SH-SY5Y (cell line): ENCODE measurements at regions not wholly inside any gene's neighbourhood (a gene's known extent, or its start where the extent isn't known, plus 50 kb on each side); places are given as distances from the start of the nearest gene placed in this dataset.

Source experiments
- GATA2 ChIP-seq: IDR thresholded peaks from 2 replicates; pipeline ENCODE4 v1.6.1; 2011; ENCODE audit warnings: mild to moderate bottlenecking, low read depth, low read length
- GATA3 ChIP-seq: IDR thresholded peaks from 2 replicates; pipeline ENCODE4 v1.6.1; 2011; ENCODE audit warnings: low read depth, mild to moderate bottlenecking, low read length, moderate library complexity

GRCh38 chr10:59456199-59456598 lies 93.8 kb upstream of the FAM13C start:
- TF ChIP-seq GATA2 = no peak
- no peak for TF ChIP-seq GATA3
